Thoracic aorta (tissue), 2 donors: ENCODE measurements at regions not wholly inside any gene's neighbourhood (a gene's known extent, or its start where the extent isn't known, plus 50 kb on each side); places are given as distances from the start of the nearest gene placed in this dataset.

Source experiments
- ATAC-seq: fragments of 150-250 bp; one replicate; pipeline ENCODE4 v1.8.0; 2017; ENCODE audit warnings: low read depth; ENCODE audit not compliant: insufficient number of reproducible peaks, low FRiP score
- DNase-seq: peaks from one replicate; pipeline ENCODE4 v3.0.0-alpha.2; 2020; ENCODE audit warnings: low spot score
- H3K27ac ChIP-seq, 2 donors: fragments of 200-600 bp; sonication (generic); 1 replicate in 1 of 2; 2 replicates in 1 of 2; pipeline ENCODE4 v1.5.1; 2016; ENCODE audit warnings: mild to moderate bottlenecking in 2 of 2, moderate library complexity in 2 of 2
- H3K27me3 ChIP-seq: fragments of 200-600 bp; sonication (generic); replicated peaks from 2 replicates; pipeline ENCODE4 v1.6.0; 2016; ENCODE audit warnings: mild to moderate bottlenecking; ENCODE audit not compliant: insufficient read depth
- H3K36me3 ChIP-seq: fragments of 200-600 bp; sonication (generic); one replicate; pipeline ENCODE4 v1.5.1; 2016
- H3K4me1 ChIP-seq, 2 donors: fragments of 200-600 bp; sonication (generic); 1 replicate in 1 of 2; 2 replicates in 1 of 2; pipeline versions ENCODE4 v1.5.1 to v1.6.0; 2016; ENCODE audit warnings: low read depth in 2 of 2, mild to moderate bottlenecking in 1 of 2; ENCODE audit not compliant: control insufficient read depth in 1 of 2
- H3K4me3 ChIP-seq: fragments of 200-600 bp; sonication (generic); 2 replicates; pipeline ENCODE4 v1.5.1; 2016; ENCODE audit warnings: mild to moderate bottlenecking
- H3K9me3 ChIP-seq: fragments of 200-600 bp; sonication (generic); 2 replicates; pipeline ENCODE4 v1.5.1; 2016
- CTCF ChIP-seq: fragments of 200-600 bp; sonication (generic); IDR thresholded peaks from one replicate; pipeline ENCODE4 v1.5.1; 2019; ENCODE audit warnings: antibody characterized with exemption

- Histone ChIP-seq H3K36me3 (no peaks in the 10 kb centered on the region), H3K27ac (no peak overlapping the region), H3K4me1 (no peaks in the 10 kb centered on the region), H3K9me3 (no peaks in the 10 kb centered on the region), H3K4me3 (no peak overlapping the region), H3K27me3 (no peaks in the 10 kb centered on the region)
- DNase-seq (no peak), ATAC-seq (no peak)
- no peak for TF ChIP-seq CTCF
Observed at GRCh38 chr17:53387745-53388144, 435.0 kb upstream of the KIF2B start.

- DNase-seq (no peak), ATAC-seq (no peak)
- no peak overlapping the region for H3K4me3 ChIP-seq
- H3K36me3 ChIP-seq, result no peaks in the 10 kb centered on the region
- peaks cover 0 to 12% of the 10 kb centered on the region in 2 donors for H3K4me1 ChIP-seq
- H3K27me3 ChIP-seq, result no peaks in the 10 kb centered on the region
- no peak overlapping the region for H3K27ac ChIP-seq
- TF ChIP-seq CTCF, result no peak
- H3K9me3 ChIP-seq, result no peaks in the 10 kb centered on the region
Observed at GRCh38 chr17:53353919-53354351, 468.8 kb upstream of the KIF2B start.

- no peaks in the 10 kb centered on the region for H3K4me1 ChIP-seq
- no peak overlapping the region for H3K27ac ChIP-seq
- H3K4me3 ChIP-seq, result no peak overlapping the region
- DNase-seq (no peak), ATAC-seq (no peak)
- no peaks in the 10 kb centered on the region for H3K27me3 ChIP-seq
- no peaks in the 10 kb centered on the region for H3K9me3 ChIP-seq
- no peaks in the 10 kb centered on the region for H3K36me3 ChIP-seq
- TF ChIP-seq CTCF, result no peak
Observed at GRCh38 chr17:53344778-53345177, 477.9 kb upstream of the KIF2B start.

GRCh38 chr17:53336281-53336680 lies 486.4 kb upstream of the KIF2B start:
- Histone ChIP-seq H3K27ac (no peak overlapping the region), H3K9me3 (no peaks in the 10 kb centered on the region), H3K4me3 (no peak overlapping the region), H3K36me3 (no peaks in the 10 kb centered on the region), H3K27me3 (no peaks in the 10 kb centered on the region), H3K4me1 (no peaks in the 10 kb centered on the region)
- ATAC-seq, result no peak
- no peak for DNase-seq
- no peak for TF ChIP-seq CTCF

- no peaks in the 10 kb centered on the region for H3K4me1 ChIP-seq
- DNase-seq (no peak), ATAC-seq (no peak)
- no peak overlapping the region for H3K27ac ChIP-seq
- TF ChIP-seq CTCF, result no peak
- no peaks in the 10 kb centered on the region for H3K9me3 ChIP-seq
- H3K4me3 ChIP-seq, result no peak overlapping the region
- H3K36me3 ChIP-seq, result no peaks in the 10 kb centered on the region
- no peaks in the 10 kb centered on the region for H3K27me3 ChIP-seq
Observed at GRCh38 chr17:53335443-53335842, 487.3 kb upstream of the KIF2B start.
